ENCODE measurements at regions not wholly inside any gene's neighbourhood (a gene's known extent, or its start where the extent isn't known, plus 50 kb on each side); places are given as distances from the start of the nearest gene placed in this dataset.

- TF ChIP-seq POLR2A (IDR thresholded peaks at IDR 0.05): no peak
- TF ChIP-seq, protein P1, sequence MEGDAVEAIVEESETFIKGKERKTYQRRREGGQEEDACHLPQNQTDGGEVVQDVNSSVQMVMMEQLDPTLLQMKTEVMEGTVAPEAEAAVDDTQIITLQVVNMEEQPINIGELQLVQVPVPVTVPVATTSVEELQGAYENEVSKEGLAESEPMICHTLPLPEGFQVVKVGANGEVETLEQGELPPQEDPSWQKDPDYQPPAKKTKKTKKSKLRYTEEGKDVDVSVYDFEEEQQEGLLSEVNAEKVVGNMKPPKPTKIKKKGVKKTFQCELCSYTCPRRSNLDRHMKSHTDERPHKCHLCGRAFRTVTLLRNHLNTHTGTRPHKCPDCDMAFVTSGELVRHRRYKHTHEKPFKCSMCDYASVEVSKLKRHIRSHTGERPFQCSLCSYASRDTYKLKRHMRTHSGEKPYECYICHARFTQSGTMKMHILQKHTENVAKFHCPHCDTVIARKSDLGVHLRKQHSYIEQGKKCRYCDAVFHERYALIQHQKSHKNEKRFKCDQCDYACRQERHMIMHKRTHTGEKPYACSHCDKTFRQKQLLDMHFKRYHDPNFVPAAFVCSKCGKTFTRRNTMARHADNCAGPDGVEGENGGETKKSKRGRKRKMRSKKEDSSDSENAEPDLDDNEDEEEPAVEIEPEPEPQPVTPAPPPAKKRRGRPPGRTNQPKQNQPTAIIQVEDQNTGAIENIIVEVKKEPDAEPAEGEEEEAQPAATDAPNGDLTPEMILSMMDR (IDR thresholded peaks at IDR 0.05 in 4 of 5, conservative IDR thresholded peaks at IDR 0.05 in 1 of 5): no peak
Observed at GRCh38 chr5:54615381-54615780, 97.8 kb downstream of the SNX18 start.
